ENCODE measurements at regions not wholly inside any gene's neighbourhood (a gene's known extent, or its start where the extent isn't known, plus 50 kb on each side); places are given as distances from the start of the nearest gene placed in this dataset.

- Mint-ChIP-seq H3K27me3 (no peaks in the 10 kb centered on the region), H3K4me1 (no peaks in the 10 kb centered on the region), H3K4me3 (no peak overlapping the region), H3K27ac (no peak overlapping the region), H3K9me3 (no peaks in the 10 kb centered on the region), H3K36me3 (no peaks in the 10 kb centered on the region)
- no peak for DNase-seq
Measured at GRCh38 chr5:57549566-57549965, 67.0 kb upstream of the ACTBL2 start.

GRCh38 chr5:57540823-57541222 lies 58.2 kb upstream of the ACTBL2 start:
- no peak overlapping the region for H3K27ac Mint-ChIP-seq
- no peak overlapping the region for H3K4me3 Mint-ChIP-seq
- H3K9me3 Mint-ChIP-seq: no peaks in the 10 kb centered on the region
- DNase-seq: no peak
- H3K4me1 Mint-ChIP-seq: peaks cover 3% of the 10 kb centered on the region
- no peaks in the 10 kb centered on the region for H3K27me3 Mint-ChIP-seq
- no peaks in the 10 kb centered on the region for H3K36me3 Mint-ChIP-seq

GRCh38 chr5:57539281-57539701 lies 56.7 kb upstream of the ACTBL2 start:
- Mint-ChIP-seq H3K9me3 (no peaks in the 10 kb centered on the region), H3K36me3 (no peaks in the 10 kb centered on the region), H3K27me3 (no peaks in the 10 kb centered on the region), H3K4me3 (no peak overlapping the region), H3K27ac (no peak overlapping the region), H3K4me1 (peaks cover 3% of the 10 kb centered on the region)
- DNase-seq: no peak

GRCh38 chr5:57538341-57538955 lies 55.8 kb upstream of the ACTBL2 start:
- H3K4me3 Mint-ChIP-seq: no peak overlapping the region
- DNase-seq: no peak
- H3K27ac Mint-ChIP-seq: no peak overlapping the region
- H3K4me1 Mint-ChIP-seq: peaks cover 3% of the 10 kb centered on the region
- H3K9me3 Mint-ChIP-seq: no peaks in the 10 kb centered on the region
- no peaks in the 10 kb centered on the region for H3K36me3 Mint-ChIP-seq
- H3K27me3 Mint-ChIP-seq: no peaks in the 10 kb centered on the region

GRCh38 chr5:57537811-57538210 lies 55.2 kb upstream of the ACTBL2 start:
- Mint-ChIP-seq H3K4me1 (peaks cover 3% of the 10 kb centered on the region), H3K27me3 (no peaks in the 10 kb centered on the region)

GRCh38 chr5:57532513-57533497 lies 50.2 kb upstream of the ACTBL2 start:
- no peak overlapping the region for H3K4me3 Mint-ChIP-seq
- no peak overlapping the region for H3K27ac Mint-ChIP-seq
- no peaks in the 10 kb centered on the region for H3K4me1 Mint-ChIP-seq
- H3K9me3 Mint-ChIP-seq: no peaks in the 10 kb centered on the region
- H3K36me3 Mint-ChIP-seq: no peaks in the 10 kb centered on the region
- H3K27me3 Mint-ChIP-seq: peaks cover 3% of the 10 kb centered on the region
- DNase-seq: no peak

More at GRCh38 chr5:57537811-57538210, 55.2 kb upstream of the ACTBL2 start:
- no peaks in the 10 kb centered on the region for H3K36me3 Mint-ChIP-seq
- H3K27ac Mint-ChIP-seq: no peak overlapping the region
- no peak overlapping the region for H3K4me3 Mint-ChIP-seq
- no peak for DNase-seq
- H3K9me3 Mint-ChIP-seq: no peaks in the 10 kb centered on the region
